Progenitor cell of endocrine pancreas (in vitro differentiated cells): ENCODE measurements at regions not wholly inside any gene's neighbourhood (a gene's known extent, or its start where the extent isn't known, plus 50 kb on each side); places are given as distances from the start of the nearest gene placed in this dataset.

Experiments
- DNase-seq: peaks from one replicate; pipeline ENCODE4 v3.0.0; 2021; ENCODE audit warnings: low spot score; ENCODE audit not compliant: unreplicated experiment
- H3K27ac Mint-ChIP-seq: 2 replicates; pipeline ENCODE4 v1.8.0; 2021; ENCODE audit warnings: mild to moderate bottlenecking, moderate library complexity, mixed read lengths
- H3K27me3 Mint-ChIP-seq: 2 replicates; pipeline ENCODE4 v1.8.0; 2021; ENCODE audit warnings: mixed read lengths
- H3K36me3 Mint-ChIP-seq: 2 replicates; pipeline ENCODE4 v1.8.0; 2022; ENCODE audit warnings: mixed read lengths; ENCODE audit not compliant: insufficient read depth
- H3K4me1 Mint-ChIP-seq: 2 replicates; pipeline ENCODE4 v1.8.0; 2021; ENCODE audit warnings: low read depth, mixed read lengths
- H3K4me3 Mint-ChIP-seq: 2 replicates; pipeline ENCODE4 v1.8.0; 2021; ENCODE audit warnings: low read depth, mild to moderate bottlenecking, moderate library complexity, mixed read lengths
- H3K9me3 Mint-ChIP-seq: 2 replicates; pipeline ENCODE4 v1.8.0; 2021; ENCODE audit warnings: low read depth, mixed read lengths
- CTCF ChIP-seq: fragments of 200-600 bp; sonication (generic); IDR thresholded peaks from one replicate; pipeline ENCODE4 v1.5.0; 2021; ENCODE audit warnings: antibody characterized with exemption, mild to moderate bottlenecking; ENCODE audit not compliant: unreplicated experiment

DNA sequence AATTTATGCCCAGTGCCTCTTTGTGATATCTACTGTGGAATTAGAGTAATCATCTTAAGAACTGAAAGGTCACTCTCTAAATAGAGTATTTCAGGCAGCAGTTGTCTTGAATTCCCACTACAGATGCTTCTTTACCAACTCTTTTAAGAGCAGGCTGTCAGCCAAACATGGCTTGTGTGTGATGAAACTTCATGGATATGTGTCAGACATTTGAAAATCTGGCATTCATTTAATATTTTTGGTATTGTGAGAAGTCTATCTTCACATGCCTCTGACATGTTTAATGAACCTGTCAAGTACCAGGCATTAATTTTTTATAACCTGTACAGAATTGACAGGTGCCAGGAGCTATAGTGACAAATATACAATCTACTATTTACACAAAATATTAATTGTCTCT is 318.6 kb downstream of the CDH9 start:
- Mint-ChIP-seq H3K4me1 (no peaks in the 10 kb centered on the region), H3K36me3 (no peaks in the 10 kb centered on the region), H3K27me3 (no peaks in the 10 kb centered on the region), H3K27ac (no peak overlapping the region), H3K4me3 (no peak overlapping the region), H3K9me3 (no peaks in the 10 kb centered on the region)
- TF ChIP-seq CTCF: no peak
- no peak for DNase-seq

DNA sequence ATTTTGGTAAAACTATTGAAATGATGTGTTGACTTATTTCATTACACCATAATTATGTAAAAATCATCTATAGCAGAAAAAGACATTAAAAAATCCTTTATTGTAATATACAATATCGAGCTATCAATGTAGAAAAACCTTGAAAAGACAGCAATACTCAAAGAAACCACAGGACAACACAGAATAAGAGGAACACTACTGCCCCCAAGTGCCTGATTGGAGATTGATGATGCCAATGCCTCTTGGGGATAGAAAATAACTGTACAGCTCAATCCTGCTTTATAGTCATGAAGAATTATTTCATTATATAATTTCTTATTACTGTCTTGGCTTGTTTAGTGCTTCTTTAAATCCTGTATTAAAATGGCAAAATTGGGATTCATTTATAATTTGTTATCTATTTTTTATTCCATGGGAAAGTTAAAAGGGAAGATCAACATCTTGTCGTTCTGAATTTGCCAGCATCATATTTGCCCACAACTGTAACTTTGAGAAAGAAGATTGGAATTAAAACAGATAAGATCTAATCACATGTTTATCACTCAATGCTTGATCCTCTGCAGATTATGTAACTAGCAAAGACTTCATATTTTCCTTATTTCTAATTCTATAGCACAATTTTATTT is 337.5 kb downstream of the CDH9 start:
- DNase-seq: peak; percentile 22
- Mint-ChIP-seq H3K4me3 (no peak overlapping the region), H3K4me1 (no peaks in the 10 kb centered on the region), H3K9me3 (no peaks in the 10 kb centered on the region), H3K36me3 (no peaks in the 10 kb centered on the region), H3K27ac (no peak overlapping the region), H3K27me3 (no peaks in the 10 kb centered on the region)
- TF ChIP-seq CTCF: peak; percentile 83

DNA sequence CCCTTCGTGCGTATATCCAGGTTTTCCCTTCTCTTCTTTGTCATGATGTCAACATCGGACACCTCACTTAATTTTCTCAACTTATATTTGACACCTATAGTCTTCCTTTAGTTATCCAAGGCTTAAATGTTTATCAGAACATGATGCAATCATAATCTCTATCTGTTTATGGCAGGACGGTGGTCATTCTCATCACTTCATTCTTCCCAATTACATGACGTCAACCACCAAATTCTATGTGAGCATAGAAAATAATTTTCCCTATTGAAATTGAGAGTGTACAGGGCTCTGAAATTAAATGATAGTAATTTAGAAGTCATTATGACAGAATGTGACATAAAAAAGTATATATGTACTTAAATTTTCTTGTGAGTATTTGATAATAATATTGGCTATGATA is 345.4 kb downstream of the CDH9 start:
- no peak for TF ChIP-seq CTCF
- no peaks in the 10 kb centered on the region for H3K36me3 Mint-ChIP-seq
- no peaks in the 10 kb centered on the region for H3K4me1 Mint-ChIP-seq
- H3K4me3 Mint-ChIP-seq: no peak overlapping the region
- DNase-seq: no peak
- H3K9me3 Mint-ChIP-seq: no peaks in the 10 kb centered on the region
- H3K27ac Mint-ChIP-seq: no peak overlapping the region
- no peaks in the 10 kb centered on the region for H3K27me3 Mint-ChIP-seq

DNA sequence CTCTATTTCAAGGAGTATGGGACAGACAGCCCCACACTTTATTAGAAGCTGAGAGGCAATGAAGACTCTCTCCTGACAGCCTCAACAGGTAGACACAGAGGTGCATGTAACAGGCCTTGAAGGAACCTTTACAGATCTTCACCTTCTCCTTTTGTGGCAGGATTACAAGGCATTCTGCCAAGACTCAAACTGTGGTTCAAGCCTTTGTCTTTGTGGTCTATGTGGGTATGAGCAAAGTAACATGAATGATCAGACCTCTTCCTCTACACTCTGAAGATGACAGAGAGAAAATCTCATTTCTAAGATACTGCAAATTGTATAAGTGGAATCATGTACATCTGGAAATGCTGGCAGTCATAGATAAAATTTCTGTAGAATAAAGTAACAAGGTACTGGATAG is 346.9 kb downstream of the CDH9 start:
- DNase-seq: no peak
- Mint-ChIP-seq H3K27me3 (no peaks in the 10 kb centered on the region), H3K4me3 (no peak overlapping the region), H3K36me3 (no peaks in the 10 kb centered on the region), H3K27ac (no peak overlapping the region), H3K4me1 (no peaks in the 10 kb centered on the region), H3K9me3 (no peaks in the 10 kb centered on the region)
- no peak for TF ChIP-seq CTCF

- Mint-ChIP-seq H3K4me3 (no peak overlapping the region), H3K4me1 (no peaks in the 10 kb centered on the region)
- no peak for TF ChIP-seq CTCF
Observed at GRCh38 chr5:26690511-26690910, 347.9 kb downstream of the CDH9 start.

More at GRCh38 chr5:26690511-26690910, 347.9 kb downstream of the CDH9 start:
- no peaks in the 10 kb centered on the region for H3K36me3 Mint-ChIP-seq
- no peaks in the 10 kb centered on the region for H3K9me3 Mint-ChIP-seq
- DNase-seq: no peak
- H3K27me3 Mint-ChIP-seq: no peaks in the 10 kb centered on the region
- H3K27ac Mint-ChIP-seq: no peak overlapping the region
